ENCODE measurements at regions not wholly inside any gene's neighbourhood (a gene's known extent, or its start where the extent isn't known, plus 50 kb on each side); places are given as distances from the start of the nearest gene placed in this dataset.

DNA sequence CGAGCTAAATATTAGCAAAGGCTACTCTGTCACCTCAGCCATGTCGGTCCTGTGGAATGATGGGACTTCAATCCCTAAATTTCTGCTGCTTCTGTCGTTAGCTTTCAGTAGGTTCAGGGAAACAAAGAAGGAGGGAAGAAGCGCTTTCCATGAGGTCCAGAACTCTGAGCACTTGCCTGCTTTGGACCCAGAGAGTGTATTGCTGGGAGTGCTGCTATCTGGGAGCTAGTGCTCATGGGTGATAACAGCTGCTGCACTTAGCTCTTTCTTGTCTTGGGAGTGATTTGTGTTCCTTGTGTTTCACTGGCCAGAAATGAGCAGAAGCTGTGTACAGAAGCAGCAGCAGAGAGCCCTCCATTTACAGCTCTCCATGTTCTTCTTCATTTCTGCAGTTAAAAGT is 369.8 kb downstream of the DIPK2A start:
- TF ChIP-seq, protein P1, sequence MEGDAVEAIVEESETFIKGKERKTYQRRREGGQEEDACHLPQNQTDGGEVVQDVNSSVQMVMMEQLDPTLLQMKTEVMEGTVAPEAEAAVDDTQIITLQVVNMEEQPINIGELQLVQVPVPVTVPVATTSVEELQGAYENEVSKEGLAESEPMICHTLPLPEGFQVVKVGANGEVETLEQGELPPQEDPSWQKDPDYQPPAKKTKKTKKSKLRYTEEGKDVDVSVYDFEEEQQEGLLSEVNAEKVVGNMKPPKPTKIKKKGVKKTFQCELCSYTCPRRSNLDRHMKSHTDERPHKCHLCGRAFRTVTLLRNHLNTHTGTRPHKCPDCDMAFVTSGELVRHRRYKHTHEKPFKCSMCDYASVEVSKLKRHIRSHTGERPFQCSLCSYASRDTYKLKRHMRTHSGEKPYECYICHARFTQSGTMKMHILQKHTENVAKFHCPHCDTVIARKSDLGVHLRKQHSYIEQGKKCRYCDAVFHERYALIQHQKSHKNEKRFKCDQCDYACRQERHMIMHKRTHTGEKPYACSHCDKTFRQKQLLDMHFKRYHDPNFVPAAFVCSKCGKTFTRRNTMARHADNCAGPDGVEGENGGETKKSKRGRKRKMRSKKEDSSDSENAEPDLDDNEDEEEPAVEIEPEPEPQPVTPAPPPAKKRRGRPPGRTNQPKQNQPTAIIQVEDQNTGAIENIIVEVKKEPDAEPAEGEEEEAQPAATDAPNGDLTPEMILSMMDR (IDR thresholded peaks at IDR 0.05) = no peak
- no peak for TF ChIP-seq ZFX (IDR thresholded peaks at IDR 0.05; ENCODE audit: borderline replicate concordance)

Measured in 22Rv1 (cell line).